Lower leg skin (tissue), 3 donors: ENCODE measurements at regions not wholly inside any gene's neighbourhood (a gene's known extent, or its start where the extent isn't known, plus 50 kb on each side); places are given as distances from the start of the nearest gene placed in this dataset.

ENCODE experiments used
- CTCF ChIP-seq, 3 donors: fragments of 450-650 bp; IDR thresholded peaks; one replicate each; pipeline ENCODE4 v1.5.1; 2016; ENCODE audit warnings: antibody characterized with exemption in 3 of 3, mild to moderate bottlenecking in 3 of 3, moderate library complexity in 2 of 3
- POLR2A ChIP-seq, 2 donors: fragments of 450-650 bp; IDR thresholded peaks; one replicate each; pipeline ENCODE4 v1.6.1; 2016 to 2017; ENCODE audit warnings: antibody characterized with exemption in 2 of 2, mild to moderate bottlenecking in 1 of 2, moderate library complexity in 1 of 2

DNA sequence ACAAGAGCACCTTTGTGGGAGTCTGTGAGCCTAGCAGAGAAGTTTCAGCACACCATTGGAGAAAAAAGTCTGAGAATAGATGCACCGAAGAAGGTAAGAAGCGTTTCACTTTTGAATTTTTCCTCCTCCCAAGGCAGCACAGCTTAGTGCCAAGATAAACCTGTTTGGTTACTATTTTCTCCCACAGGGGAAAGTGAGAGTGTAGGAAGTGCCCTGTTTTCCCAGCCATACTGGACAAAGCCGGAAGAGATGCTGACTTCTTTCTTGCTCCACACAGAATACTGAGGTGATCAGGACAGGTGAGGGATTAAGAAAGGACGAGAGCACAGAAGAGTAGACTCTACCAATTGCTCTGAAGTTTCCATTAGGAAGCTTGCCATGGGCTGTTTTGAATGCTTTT, 1011.0 kb upstream of the MIR17HG start:
- no peak for TF ChIP-seq CTCF (IDR thresholded peaks at IDR 0.05)
- TF ChIP-seq POLR2A (IDR thresholded peaks at IDR 0.05): no peak
